ENCODE measurements at regions not wholly inside any gene's neighbourhood (a gene's known extent, or its start where the extent isn't known, plus 50 kb on each side); places are given as distances from the start of the nearest gene placed in this dataset.
"Not testable (repeated sequence)": the region's sequence is repeated elsewhere in the genome, so short reads cannot be mapped to it uniquely, and the experiment has no call there.

GRCh38 chr7:26087321-26088091 is 64.5 kb upstream of the NFE2L3 start:
- Histone ChIP-seq H3K27ac (peak overlapping the region in 1 of 4 donors; percentile 57), H3K4me3 (no peak overlapping the region), H3K4me1 (peaks cover 0 to 35% (median 7%) of the 10 kb centered on the region in 3 donors), H3K9me3 (no peaks in the 10 kb centered on the region), H3K27me3 (peaks cover 0 to under 1% (median 0%) of the 10 kb centered on the region in 4 donors), H3K36me3 (no peaks in the 10 kb centered on the region)
- intact Hi-C loops (cut with DNase I), result loop anchor here (10.0 kb wide), 1 partner anchor 277 kb away; no protein-coding TSS in a partner anchor
- DNase-seq, result no peak
- 38 to 50% methylated on average over 6 to 7 of the region's 7 CpGs for WGBS, 2 donors
- no peak for TF ChIP-seq POLR2A (IDR thresholded peaks at IDR 0.05)
- no peak for TF ChIP-seq CTCF (IDR thresholded peaks at IDR 0.05)

GRCh38 chr7:26089469-26089868 is 62.5 kb upstream of the NFE2L3 start:
- not testable (repeated sequence) for DNase-seq, H3K9me3 ChIP-seq, H3K4me3 ChIP-seq, H3K27ac ChIP-seq, H3K36me3 ChIP-seq, H3K27me3 ChIP-seq
- WGBS, 2 donors, result 73 to 76% methylated on average over 6 of the region's 6 CpGs
- intact Hi-C loops (cut with DNase I), result loop anchor here (10.0 kb wide), 1 partner anchor 275 kb away; no protein-coding TSS in a partner anchor
- H3K4me1 ChIP-seq, result peaks cover 0 to 25% (median 7%) of the 10 kb centered on the region in 3 donors

GRCh38 chr7:26090927-26091519 is 61.0 kb upstream of the NFE2L3 start:
- peaks cover 0 to 25% (median 7%) of the 10 kb centered on the region in 3 donors for H3K4me1 ChIP-seq
- H3K27me3 ChIP-seq, result no peaks in the 10 kb centered on the region
- DNase-seq, result no peak
- no peaks in the 10 kb centered on the region for H3K9me3 ChIP-seq
- H3K36me3 ChIP-seq, result no peaks in the 10 kb centered on the region
- H3K27ac ChIP-seq, result no peak overlapping the region
- 3 to 6% methylated on average over 6 of the region's 6 CpGs for WGBS, 2 donors
- TF ChIP-seq POLR2A (IDR thresholded peaks at IDR 0.05), result no peak
- peak; percentile 33 to 74 (median 60) for TF ChIP-seq CTCF (IDR thresholded peaks at IDR 0.05)
- intact Hi-C loops (cut with DNase I), result loop anchor here (10.0 kb wide), 2 partner anchors 54 to 104 kb away; no protein-coding TSS in a partner anchor
- H3K4me3 ChIP-seq, result no peak overlapping the region

GRCh38 chr7:26091933-26092332 is 60.1 kb upstream of the NFE2L3 start:
- Histone ChIP-seq H3K27me3 (no peaks in the 10 kb centered on the region), H3K4me3 (no peak overlapping the region), H3K4me1 (peaks cover 0 to 24% (median 7%) of the 10 kb centered on the region in 3 donors), H3K36me3 (no peaks in the 10 kb centered on the region), H3K27ac (no peak overlapping the region), H3K9me3 (no peaks in the 10 kb centered on the region)
- TF ChIP-seq POLR2A (IDR thresholded peaks at IDR 0.05) (no peak), CTCF (IDR thresholded peaks at IDR 0.05) (peak in 1 of 6 experiments; percentile 16)
- no peak for DNase-seq
- 24 to 41% methylated on average over 4 of the region's 4 CpGs for WGBS, 2 donors
- intact Hi-C loops (cut with DNase I), result loop anchor here (10.0 kb wide), 2 partner anchors 53 to 103 kb away; no protein-coding TSS in a partner anchor

- Histone ChIP-seq H3K4me3 (no peak overlapping the region), H3K4me1 (peaks cover 0 to 21% (median 2%) of the 10 kb centered on the region in 3 donors), H3K9me3 (no peaks in the 10 kb centered on the region), H3K27me3 (no peaks in the 10 kb centered on the region), H3K27ac (no peak overlapping the region), H3K36me3 (no peaks in the 10 kb centered on the region)
- TF ChIP-seq CTCF (IDR thresholded peaks at IDR 0.05) (no peak), POLR2A (IDR thresholded peaks at IDR 0.05) (no peak)
- intact Hi-C loops (cut with DNase I), result loop anchor here (10.0 kb wide), 2 partner anchors 52 to 102 kb away; no protein-coding TSS in a partner anchor
- DNase-seq, result no peak
Measured at GRCh38 chr7:26093023-26093422, 59.0 kb upstream of the NFE2L3 start.
